PFSK-1 (cell line): ENCODE measurements at regions not wholly inside any gene's neighbourhood (a gene's known extent, or its start where the extent isn't known, plus 50 kb on each side); places are given as distances from the start of the nearest gene placed in this dataset.

Source experiments
- FOXP2 ChIP-seq: optimal IDR thresholded peaks from 2 replicates; pipeline ENCODE3; 2011; ENCODE audit warnings: borderline replicate concordance, control low read depth, inconsistent platforms; ENCODE audit not compliant: insufficient read depth; ENCODE audit errors: extremely low read length, extremely low read depth
- POLR2AphosphoS5 ChIP-seq: IDR thresholded peaks from 2 replicates; pipeline ENCODE4 v1.6.1; 2012; ENCODE audit warnings: low read depth, mild to moderate bottlenecking, control low read depth, low read length, moderate library complexity
- REST ChIP-seq, 2 experiments: IDR thresholded peaks; 2 replicates each; pipeline versions ENCODE4 v1.6.1 to v1.8.0; 2011 to 2012; ENCODE audit warnings: low read depth in 2 of 2, low read length in 2 of 2, control low read depth in 1 of 2, inconsistent platforms in 1 of 2, mild to moderate bottlenecking in 1 of 2, moderate library complexity in 1 of 2; ENCODE audit not compliant: insufficient read depth in 1 of 2
- SIN3A ChIP-seq: IDR thresholded peaks from 2 replicates; pipeline ENCODE4 v1.6.1; 2012; ENCODE audit warnings: mild to moderate bottlenecking, low read length, moderate library complexity, borderline replicate concordance; ENCODE audit not compliant: insufficient read depth
- TAF1 ChIP-seq: IDR thresholded peaks from 2 replicates; pipeline ENCODE4 v1.6.1; 2012; ENCODE audit warnings: low read length, control low read depth, borderline replicate concordance; ENCODE audit not compliant: insufficient read depth

GRCh38 chr12:92089559-92089958 lies 56.1 kb downstream of the BTG1 start:
- TF ChIP-seq FOXP2 (no peak), POLR2AphosphoS5 (no peak), TAF1 (no peak), REST (IDR thresholded peaks at IDR 0.05; ENCODE audit: insufficient read depth in 1 of 2, low read depth in 2 of 2, low read length in 2 of 2) (no peak), SIN3A (no peak)

- TF ChIP-seq SIN3A: no peak
- TF ChIP-seq POLR2AphosphoS5: no peak
- no peak for TF ChIP-seq REST (IDR thresholded peaks at IDR 0.05; ENCODE audit: insufficient read depth in 1 of 2, low read depth in 2 of 2, low read length in 2 of 2)
- no peak for TF ChIP-seq TAF1
- no peak for TF ChIP-seq FOXP2
Measured at GRCh38 chr12:92088805-92089204, 56.8 kb downstream of the BTG1 start.

GRCh38 chr12:92085736-92086040 lies 60.0 kb downstream of the BTG1 start:
- no peak for TF ChIP-seq FOXP2
- TF ChIP-seq SIN3A: no peak
- no peak for TF ChIP-seq TAF1
- no peak for TF ChIP-seq REST (IDR thresholded peaks at IDR 0.05; ENCODE audit: insufficient read depth in 1 of 2, low read depth in 2 of 2, low read length in 2 of 2)
- TF ChIP-seq POLR2AphosphoS5: no peak

- TF ChIP-seq REST (IDR thresholded peaks at IDR 0.05; ENCODE audit: insufficient read depth in 1 of 2, low read depth in 2 of 2, low read length in 2 of 2) (no peak), SIN3A (no peak), FOXP2 (no peak), POLR2AphosphoS5 (no peak), TAF1 (no peak)
Measured at GRCh38 chr12:92085040-92085735, 60.5 kb downstream of the BTG1 start.
